Thyroid gland (tissue), 4 donors: ENCODE measurements at regions not wholly inside any gene's neighbourhood (a gene's known extent, or its start where the extent isn't known, plus 50 kb on each side); places are given as distances from the start of the nearest gene placed in this dataset.
A peak's percentile ranks its signal among the peaks of the same experiment; 100 is the strongest.

Source experiments
- POLR2A ChIP-seq, 2 donors: fragments of 450-650 bp; IDR thresholded peaks; one replicate each; pipeline ENCODE4 v1.6.1; 2017; ENCODE audit warnings: antibody characterized with exemption in 2 of 2, mild to moderate bottlenecking in 2 of 2, moderate library complexity in 1 of 2
- TF ChIP-seq, protein P1 (sequence below), 6 experiments: fragments of 200-600 bp in 3 of 6; fragments of 450-650 bp in 3 of 6; sonication (generic) in 3 of 6; IDR thresholded peaks; one replicate each; pipeline ENCODE4 v1.5.1; 2016 to 2019; ENCODE audit warnings: antibody characterized with exemption in 6 of 6, mild to moderate bottlenecking in 2 of 6, inconsistent platforms in 1 of 6, moderate library complexity in 1 of 6

DNA sequence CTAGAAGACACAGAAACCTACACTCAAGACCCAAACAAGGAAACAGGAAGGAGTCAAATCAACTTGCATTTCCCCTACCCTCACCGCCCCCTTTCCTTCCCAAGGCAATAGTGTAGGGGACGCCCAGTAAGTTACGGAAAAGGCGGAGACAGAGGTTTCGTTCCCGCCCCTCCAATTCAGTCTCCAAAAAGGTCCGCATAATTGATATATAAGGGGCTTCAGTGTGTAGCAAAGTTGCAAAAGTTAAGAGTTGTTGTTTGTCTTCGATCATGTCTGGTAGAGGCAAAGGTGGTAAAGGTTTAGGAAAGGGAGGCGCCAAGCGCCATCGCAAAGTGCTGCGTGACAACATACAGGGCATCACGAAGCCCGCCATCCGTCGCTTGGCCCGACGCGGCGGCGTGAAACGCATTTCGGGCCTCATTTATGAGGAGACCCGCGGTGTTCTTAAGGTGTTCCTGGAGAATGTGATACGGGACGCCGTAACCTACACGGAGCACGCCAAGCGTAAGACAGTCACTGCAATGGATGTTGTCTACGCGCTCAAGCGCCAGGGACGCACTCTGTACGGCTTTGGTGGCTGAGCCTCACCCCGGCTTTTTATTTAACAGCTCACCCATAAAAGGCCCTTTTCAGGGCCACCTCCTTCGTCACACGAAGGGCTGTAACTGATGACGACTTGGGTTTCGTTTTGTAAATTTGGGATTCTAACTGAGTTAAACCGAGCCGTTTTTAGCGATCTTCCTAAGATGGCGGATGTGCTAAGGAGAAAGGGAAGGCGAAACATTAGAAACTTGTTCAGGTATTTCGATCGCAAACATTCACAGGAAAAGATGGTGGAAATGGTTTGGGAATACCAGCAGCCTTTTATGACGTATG, 124.6 kb upstream of the BTN3A2 start:
- TF ChIP-seq, protein P1, sequence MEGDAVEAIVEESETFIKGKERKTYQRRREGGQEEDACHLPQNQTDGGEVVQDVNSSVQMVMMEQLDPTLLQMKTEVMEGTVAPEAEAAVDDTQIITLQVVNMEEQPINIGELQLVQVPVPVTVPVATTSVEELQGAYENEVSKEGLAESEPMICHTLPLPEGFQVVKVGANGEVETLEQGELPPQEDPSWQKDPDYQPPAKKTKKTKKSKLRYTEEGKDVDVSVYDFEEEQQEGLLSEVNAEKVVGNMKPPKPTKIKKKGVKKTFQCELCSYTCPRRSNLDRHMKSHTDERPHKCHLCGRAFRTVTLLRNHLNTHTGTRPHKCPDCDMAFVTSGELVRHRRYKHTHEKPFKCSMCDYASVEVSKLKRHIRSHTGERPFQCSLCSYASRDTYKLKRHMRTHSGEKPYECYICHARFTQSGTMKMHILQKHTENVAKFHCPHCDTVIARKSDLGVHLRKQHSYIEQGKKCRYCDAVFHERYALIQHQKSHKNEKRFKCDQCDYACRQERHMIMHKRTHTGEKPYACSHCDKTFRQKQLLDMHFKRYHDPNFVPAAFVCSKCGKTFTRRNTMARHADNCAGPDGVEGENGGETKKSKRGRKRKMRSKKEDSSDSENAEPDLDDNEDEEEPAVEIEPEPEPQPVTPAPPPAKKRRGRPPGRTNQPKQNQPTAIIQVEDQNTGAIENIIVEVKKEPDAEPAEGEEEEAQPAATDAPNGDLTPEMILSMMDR (IDR thresholded peaks at IDR 0.05): no peak
- TF ChIP-seq POLR2A (IDR thresholded peaks at IDR 0.05): peak in 1 of 2 donors; percentile 74
